Right kidney (tissue), 1 donor: ENCODE measurements at regions not wholly inside any gene's neighbourhood (a gene's known extent, or its start where the extent isn't known, plus 50 kb on each side); places are given as distances from the start of the nearest gene placed in this dataset.
A peak's percentile ranks its signal among the peaks of the same experiment; 100 is the strongest.
"Not testable (repeated sequence)": the region's sequence is repeated elsewhere in the genome, so short reads cannot be mapped to it uniquely, and the experiment has no call there.

Source experiments
- DNase-seq: peaks from one replicate; pipeline ENCODE4 v3.0.0-alpha.2; 2016

DNA sequence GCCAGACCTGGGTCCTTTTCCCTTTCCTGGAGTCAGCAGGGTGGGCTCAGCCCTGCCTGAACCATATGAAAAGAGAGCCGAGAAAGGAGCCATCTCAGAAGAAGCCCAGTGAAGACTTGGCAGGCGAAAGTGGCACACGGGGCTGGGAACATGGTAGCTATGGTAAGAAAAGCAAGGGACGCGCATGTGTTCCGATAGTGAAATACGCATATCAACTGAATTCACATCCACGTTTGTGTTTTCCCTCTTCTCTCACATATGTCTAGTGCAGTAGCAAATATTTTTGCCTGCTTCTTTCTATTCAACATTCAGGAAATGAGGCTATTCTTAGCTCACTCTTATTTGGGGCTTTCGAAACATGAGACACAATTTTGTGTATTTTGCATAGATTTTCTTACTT, 54.1 kb upstream of the PEG3 start:
- DNase-seq, result no peak

DNA sequence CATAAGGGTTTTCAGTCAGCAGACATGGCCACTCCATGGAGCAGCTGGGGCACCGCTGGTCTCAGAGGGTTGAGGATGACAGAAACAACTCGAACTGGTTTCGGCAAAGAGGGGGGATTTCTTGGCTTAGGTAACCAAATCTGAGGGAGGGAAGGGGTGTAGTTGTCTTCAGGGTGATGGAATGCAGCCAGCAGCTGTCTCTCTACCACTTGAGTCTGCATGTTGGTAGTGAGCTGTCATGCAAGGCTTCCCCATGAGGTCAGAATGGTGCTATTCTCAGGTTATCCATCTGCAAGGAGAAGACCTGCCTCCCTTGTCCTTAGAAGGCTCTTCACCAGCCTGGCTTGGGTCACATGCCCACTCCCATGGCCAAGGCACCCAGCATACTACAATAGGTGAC, 55.6 kb upstream of the PEG3 start:
- no peak for DNase-seq

DNA sequence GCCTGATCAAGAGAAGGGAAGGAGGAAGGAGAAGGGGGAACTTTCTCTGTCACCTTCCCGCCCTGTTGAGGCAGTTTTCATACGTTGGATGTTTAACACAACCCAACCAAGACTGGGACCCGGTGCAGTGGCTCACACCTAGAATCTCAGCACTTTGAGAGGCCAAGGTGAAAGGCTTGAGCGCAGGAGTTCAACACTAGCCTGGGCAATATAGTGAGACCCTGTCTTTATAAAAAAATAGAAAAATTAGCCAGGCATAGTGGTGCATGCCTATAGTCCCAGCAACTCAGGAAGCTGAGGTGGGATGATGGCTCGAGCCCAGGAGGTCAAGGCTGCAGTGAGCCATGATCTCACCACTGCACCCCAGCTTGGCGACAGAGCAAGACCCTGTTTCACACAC, 59.4 kb upstream of the PEG3 start:
- no peak for DNase-seq

DNA sequence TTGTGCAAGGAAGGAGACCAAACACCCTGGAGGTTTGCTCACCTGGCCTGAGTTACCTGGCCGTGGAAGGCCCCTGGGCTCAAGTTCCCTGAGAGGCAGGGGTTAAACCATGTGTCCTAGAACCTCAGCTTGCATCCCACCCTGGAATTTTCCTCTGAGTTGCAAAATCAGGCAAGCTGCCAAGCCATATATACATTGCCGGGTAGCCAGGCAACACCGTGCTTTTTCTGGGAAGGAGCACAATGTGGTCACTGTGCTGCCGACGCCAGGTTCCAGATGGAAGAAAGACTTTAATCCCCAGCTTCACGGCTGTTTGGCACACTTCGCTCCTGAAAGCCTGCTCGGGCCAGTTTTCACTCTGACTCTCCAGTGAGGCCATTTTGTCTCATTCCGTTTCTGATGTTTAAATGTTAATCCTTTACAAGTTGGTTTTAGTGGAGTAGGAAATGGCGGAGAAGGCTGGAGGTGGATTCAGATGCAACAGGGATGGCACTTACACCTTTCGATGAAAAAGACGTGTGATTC, 60.1 kb upstream of the PEG3 start:
- DNase-seq, result no peak

DNA sequence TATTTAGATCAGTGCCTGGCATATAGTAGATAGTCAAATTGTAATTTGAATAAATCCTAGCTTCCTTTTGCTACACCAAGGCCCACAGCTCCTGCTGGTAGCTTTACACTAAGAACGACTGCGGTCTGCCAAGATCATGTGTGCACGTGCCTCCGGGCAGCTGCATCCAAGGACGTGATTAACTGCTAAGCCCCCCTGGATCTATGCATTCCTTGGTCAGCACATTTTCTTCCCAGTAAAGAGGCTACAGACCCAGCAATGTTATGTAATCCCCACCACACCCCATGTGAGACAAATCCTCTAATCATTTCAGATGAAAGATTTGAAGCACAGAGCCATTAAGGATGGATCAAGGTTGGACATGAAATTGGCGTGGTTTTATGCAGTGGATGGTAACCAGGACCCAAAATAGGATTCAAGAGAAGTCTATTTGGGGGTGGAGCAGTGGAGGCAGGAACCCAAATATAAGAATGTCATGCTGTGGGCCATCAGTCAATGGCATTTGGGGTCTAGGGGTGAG, 65.2 kb upstream of the PEG3 start:
- DNase-seq, result no peak

DNA sequence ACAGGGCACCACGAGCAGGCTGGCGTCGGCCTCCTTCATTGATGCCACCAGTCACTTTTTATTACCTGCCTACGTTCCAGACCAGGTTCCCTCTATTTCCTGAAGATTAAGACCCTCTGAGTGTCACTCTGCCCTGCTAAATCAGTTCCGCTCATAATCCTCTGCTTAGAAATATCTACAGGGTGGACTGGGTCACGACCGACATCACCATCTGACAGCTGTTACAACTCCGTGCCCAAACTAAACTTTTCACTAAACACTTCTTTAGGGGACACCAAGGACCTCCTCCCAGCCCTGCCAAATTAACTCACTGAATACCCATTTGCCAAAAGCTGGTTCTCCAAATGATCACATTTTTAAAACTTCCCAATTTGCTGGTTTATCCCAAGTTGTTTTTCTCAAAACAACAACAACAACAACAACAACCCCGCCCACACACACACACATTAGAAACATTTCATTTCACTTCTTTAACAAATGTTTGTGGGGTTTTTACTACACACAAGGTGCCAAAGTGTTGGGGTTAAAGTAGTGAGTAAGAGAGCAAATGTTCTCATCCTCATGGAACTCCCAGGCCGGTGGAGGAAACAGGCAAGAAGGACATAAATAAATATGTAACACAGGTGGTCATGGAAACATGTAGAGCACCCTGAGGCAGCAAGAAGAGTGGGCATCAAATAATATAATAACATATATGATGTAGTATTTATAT, 72.0 kb upstream of the PEG3 start:
- DNase-seq, result no peak

DNA sequence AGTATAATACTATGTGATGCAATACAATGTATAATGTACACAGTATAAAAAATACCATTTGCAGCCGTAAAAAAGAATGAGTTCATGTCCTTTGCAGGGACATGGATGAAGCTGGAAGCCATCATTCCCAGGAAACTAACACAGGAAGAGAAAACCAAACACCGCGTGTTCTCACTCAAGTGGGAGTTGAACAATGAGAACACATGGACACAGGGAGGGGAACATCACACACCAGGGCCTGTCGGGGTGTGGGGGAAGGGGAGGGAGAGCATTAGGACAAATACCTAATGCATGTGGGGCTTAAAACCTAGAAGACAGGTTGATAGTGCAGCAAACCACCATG, 72.6 kb upstream of the PEG3 start:
- not testable (repeated sequence) for DNase-seq

DNA sequence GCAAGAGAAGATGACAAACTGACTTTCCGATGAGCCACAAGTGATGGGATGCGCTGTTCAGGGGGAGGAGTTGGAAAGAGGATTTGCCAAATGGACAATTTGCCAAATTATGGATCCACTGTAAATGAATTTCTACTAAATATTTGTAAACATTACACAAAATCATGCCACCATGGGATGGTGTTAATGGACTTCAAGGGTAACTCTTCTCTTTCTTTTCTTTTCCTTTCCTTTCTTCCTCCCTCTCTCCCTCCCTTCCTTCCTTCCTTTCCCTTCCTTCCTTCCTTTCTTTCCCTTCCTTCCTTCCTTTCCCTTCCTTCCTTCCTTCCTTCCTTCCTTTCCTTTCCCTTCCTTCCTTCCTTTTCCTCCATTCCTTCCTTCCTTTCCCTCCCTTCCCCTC, 76.0 kb upstream of the PEG3 start:
- no peak for DNase-seq

DNA sequence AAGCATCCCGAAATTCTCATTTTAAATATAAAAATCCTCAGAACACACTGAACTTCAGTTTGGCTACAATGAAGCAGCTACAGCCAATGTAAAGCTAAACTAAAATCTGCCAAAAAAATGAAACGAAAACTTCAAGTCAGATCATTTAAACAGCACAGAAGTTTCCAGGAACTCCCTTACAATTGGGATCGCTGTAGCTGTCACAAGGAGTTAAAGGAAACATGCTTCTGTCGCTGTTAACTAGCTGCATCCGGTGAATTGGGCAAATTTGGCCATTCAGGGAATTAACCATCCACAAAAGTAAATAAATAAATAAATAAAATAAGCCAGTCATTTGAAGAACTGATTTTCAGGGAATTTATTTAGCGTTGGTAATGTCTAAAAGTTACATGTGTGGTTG, 77.0 kb upstream of the PEG3 start:
- DNase-seq, result no peak

DNA sequence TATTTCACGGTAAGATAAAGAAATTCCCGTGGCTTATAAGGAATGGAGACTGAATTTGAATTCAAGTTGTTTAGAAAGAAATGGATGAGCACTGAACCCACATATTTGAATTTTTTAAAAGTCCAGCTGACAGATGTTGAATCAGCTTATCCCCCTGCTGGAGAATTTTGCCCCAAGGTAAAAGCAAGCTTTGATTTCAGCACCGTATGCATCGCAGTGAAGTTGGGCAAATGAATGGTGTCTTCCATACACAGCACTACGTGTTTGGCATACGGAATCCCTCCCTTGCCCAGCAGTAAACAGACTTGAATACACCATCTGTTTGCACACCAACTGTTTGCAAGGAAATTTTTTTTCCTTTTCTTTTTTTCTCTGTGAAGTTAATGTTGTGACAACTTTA, 77.5 kb upstream of the PEG3 start:
- DNase-seq, result no peak

DNA sequence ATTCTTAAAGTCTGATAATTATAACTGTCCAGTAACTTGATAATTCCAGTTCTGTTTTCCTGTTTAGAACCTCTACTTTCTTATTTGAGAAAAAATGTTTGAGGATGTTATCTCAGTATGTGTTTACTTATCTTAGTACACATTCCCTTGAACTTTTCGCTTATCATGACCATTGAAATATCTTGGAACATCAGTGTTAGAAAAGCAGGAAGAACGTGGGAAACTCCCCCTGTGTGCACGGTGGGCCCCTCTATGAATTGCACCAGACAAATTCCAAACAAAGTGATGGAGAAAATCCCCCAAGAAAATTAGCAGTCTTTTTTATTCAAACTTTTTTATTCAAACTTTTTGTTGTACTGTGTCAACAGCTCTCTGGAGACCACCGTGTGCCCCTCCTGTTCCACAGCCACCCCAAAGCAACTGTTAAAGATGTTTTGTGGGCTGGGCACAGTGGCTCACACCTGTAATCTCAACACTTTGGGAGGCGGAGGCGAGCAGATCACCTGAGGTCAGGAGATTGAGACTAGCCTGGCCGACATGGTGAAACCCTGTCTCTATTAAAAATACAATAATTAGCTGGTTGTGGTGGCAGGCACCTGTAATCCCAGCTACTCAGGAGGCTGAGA, 78.3 kb upstream of the PEG3 start:
- no peak for DNase-seq

DNA sequence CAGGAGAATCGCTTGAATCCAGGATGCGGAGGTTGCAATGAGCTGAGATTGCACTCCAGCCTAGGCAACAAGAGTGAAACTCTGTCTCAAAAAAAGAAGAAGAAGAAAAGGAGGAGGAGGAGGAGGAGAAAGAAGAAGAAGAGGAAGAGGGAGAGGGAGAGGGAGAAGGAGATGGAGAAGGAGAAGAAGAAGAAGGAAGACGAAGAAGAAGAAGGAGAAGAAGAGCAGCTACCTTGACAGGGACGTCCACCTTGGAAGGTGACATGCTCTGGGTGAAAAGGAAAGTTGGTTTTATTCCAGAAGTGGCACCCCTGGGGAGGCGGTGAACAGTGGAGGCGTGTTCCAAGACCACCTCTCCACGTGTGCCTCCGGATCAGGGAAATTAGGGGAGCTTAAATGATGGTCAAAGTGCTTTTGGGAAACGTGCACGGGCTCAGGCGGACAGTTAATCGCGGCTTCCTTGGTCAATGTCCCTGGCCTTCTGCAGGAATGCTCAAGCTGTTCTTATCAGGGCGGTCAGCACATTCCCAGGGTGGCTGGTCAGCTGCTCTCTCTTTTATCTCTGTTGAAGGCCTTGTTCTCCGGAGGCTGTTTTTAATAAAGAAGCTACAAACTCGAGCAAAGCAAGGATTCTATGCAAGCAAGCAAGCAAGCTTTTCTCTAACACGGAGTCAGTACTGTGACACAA, 78.9 kb upstream of the PEG3 start:
- no peak for DNase-seq

DNA sequence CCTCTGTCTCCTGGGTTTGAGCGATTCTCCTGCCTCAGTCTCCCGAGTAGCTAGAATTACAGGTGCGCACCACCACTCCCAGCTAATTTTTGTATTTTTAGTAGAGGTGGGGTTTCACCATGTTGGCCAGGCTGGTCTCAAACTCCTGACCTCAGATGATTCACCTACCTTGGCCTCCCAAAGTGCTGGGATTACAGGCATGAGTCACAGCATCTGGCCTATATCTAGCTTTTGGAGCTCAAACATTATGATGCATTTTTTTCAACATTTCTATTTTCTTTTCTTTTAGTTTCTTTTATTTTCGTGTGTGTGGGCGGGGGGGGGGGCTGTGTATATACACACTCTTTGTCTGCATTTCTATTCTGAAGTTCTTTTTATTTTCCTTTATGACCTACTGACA, 85.6 kb upstream of the PEG3 start:
- not testable (repeated sequence) for DNase-seq

DNA sequence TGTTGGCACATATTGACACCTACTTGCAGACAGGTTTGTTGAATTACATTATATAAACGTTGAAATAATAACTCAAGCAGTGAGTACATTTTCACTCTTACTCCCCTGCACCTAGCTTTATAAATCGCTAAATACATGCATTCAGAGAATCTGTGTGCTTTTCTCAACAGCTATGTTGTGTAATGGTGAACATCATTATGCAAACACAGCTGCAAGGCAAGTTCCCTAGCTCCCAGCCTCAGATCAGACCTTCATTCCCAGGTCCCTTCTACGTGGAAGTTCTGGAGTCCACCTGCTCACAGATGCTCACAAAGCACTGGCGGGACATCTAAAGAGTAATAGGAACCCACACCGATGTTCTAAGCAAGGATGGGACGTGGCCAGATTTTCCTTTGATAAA, 86.8 kb upstream of the PEG3 start:
- no peak for DNase-seq

DNA sequence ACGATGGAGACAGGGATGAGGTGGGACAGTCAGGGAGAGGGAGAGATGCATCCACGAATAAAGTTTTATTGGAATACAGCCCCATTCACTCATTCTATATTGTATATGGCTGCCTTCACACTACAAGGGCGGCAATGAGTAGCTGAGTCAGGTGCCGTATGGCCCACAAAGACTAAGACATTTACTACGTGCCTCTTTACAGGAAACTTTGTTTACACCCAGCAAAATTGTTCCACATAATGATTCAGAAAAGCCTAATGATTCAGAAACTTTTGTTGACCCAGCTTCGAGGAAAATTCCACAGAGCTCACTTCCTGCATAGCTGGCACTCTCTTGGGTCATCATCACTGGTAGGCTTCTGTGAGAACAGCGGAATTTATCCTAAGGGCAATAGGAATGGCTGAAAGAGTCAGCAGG, 87.3 kb upstream of the PEG3 start:
- DNase-seq, result no peak

DNA sequence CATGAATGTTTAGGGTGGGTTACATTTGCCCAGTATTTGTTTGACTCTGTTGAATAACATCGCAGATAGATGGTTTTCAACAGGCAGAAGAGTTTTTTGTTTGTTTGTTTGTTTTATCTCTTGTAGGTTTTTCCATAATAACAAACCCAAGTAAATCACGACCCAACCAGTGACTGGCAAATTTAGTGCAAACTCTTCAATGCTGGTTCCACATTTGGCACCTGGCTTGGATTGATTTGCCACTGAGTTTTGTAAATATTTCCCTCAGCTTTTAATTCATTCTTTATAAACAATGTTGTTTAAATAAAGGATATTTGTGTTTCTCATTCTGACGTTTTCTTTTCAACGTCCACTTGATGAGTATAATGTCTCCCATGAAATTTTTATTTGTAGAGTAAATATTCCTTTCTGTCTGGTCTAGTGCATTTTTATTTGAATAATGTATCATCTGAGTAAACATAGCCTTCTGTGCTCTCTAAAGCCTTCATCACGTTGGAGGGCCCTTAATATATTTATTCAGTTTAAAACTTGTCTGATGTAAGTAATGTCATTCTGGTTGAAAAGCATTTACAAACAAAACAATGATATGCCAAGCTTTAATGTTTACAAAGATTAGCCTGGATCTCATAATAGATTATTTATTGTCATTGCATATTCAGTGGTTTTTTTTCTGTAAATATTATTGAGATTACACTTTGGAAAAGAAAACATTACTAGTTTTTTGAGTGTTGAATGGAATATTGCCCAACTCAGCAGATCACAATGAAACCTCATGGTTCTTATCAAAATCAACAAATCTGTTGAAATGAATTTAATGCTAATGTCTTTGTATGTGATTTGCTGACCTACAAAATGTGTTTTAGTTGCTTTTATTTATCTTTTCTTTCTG, 90.4 kb upstream of the PEG3 start:
- DNase-seq, result no peak

DNA sequence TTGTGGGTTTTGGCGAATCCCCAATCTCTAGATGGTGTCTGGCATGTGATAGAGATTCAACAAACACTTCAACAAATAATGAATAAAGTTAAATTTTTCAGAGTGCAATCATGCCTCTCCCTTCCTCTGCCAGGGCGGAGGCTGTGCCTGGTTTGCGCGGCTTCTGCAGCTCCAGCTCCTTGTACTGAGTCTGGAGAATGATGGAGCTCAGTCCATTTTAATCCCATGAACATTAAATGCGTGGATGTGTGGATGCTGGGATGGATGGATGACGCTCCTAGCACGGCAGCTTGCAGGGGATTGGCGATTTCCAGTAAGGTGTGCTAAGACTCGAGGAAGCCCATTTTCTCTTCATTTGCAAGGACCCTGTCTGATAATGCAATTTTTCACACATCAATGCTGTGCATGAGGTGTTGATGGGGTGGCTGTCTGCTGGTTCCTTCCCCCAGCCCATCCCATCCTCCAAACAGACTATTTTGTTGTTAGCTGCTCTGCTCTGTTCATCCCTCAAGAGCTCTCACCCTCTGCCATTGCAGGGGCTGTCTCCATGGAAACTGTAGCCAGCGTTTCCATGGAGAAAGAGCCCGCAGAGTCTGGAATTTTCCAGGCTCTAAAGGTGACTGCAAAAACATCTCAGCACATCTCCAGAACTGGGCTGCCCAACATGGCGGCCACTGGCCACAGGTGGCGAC, 92.6 kb upstream of the PEG3 start:
- no peak for DNase-seq

DNA sequence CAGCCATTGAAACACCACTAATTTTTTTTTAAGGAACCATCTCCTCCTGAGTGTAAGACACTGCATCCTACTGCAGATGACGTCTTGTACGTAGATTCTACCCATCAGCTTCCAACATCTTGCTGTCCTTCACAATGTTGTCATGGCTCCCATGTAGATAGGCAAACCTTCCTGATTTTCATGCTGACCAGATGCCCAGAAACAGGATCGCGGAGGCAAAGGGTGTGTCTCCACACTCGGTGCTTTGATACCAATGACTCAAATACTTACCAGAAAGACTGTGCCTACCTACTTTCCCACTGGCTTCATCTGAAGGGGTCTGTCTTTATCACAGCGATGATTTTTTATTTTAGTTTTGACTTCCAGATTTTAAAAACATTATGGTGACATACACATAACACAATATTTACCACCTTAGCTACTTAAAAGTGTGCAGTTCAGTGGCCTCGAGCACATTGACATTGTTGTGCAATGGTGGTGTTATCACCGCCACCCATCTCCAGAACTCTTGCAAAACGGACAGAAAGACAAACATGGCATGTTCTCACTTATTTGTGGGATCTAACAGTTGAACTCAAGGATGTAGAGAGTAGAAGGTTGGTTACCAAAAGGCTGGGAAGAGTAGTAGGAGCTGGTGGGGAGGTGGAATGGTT, 94.0 kb upstream of the PEG3 start:
- DNase-seq, result no peak

DNA sequence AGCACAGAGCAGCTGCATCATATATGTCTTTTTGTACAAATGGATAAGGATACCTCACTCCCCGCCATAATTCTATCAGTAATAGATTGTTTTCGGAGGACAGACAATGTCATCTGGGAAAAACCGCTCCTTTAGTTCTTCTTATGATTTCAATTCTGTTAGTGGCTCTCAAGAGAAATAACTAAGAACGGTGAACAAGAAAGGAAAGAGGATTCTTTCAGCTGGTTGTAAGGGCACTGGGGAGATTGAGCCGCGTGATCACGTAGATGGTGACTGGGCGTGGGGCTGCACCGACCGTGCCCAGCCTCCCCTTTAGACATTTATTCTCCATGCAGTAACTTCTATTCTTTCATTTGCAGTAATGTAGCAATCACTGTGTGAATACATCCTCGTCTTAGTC, 99.4 kb upstream of the PEG3 start:
- DNase-seq, result no peak

DNA sequence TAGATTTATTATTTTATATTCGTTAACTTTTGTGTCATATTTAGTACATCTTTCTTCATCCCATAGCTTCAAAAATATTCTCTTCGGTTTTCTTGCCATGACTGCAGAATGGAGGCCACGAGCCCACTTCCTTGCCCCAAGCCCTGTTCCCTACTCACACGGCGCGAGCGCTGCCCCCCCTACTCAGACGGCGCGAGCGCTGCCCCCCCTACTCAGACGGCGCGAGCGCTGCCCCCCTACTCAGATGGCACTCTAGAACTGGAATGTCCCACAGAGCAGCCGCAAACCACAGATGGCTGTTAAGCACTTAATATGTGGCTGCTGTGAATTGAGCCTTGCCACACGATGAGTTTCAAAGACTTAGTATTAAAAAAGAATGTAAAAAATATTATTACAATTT, 102.2 kb upstream of the PEG3 start:
- peak; percentile 43 for DNase-seq

DNA sequence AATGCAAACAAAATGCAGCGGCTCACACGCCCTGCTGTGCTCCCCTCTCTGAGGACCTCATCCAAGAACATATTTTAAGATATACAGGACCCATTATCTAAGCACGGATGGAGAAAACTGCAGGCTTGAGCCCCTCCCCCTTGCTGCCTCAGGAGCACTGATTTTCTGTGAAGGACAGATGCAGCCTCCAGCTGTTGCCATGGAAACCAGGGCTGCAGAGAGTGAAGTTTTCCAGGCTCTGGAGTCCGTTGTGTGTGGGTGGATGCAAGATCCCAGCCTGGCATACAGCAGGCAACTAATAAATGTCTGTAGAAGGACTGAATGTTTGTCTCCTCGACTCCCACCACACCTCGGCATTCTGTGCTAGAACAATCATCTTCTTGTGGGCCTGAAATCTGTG, 105.6 kb upstream of the PEG3 start:
- DNase-seq, result no peak
